GM21526 (cell line): ENCODE measurements at regions not wholly inside any gene's neighbourhood (a gene's known extent, or its start where the extent isn't known, plus 50 kb on each side); places are given as distances from the start of the nearest gene placed in this dataset.
A peak's percentile ranks its signal among the peaks of the same experiment; 100 is the strongest.

ENCODE experiments used
- ATAC-seq: cut with Tn5 transposase; IDR thresholded peaks from one replicate; pipeline ENCODE4 v1.9.1; 2021; ENCODE audit warnings: moderate library complexity; ENCODE audit not compliant: unreplicated experiment, low FRiP score

DNA sequence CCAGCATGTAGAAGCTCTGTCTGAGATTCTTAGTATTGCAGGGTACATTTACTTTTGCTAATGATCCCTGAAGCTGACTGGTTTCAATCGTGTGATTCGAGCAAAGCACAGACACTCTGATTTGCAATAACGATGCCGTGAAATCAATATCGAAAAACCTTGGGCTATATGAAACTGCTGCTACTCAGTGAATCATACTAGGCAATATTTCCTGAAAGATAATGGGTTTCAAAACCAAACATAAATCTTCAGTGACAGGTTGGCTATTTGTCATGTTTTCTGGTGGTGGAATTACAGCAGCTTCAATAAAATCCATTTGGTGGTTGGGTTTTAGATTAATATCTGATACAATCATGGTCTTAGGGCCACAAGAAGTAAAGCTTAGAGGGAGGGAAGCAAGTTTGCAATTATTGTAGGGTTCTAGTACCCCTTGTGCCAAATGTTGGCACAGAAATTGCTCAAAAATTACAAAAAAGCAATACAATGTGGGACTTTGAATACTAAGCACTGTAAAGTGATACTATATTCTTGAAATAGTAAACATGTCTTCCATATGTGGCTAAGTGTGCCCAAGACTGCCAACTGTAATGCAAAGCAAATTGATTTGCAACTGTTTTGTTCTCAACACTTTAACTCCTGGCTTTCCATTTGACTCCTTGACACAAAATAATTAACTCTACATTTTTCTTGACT lies 112.4 kb upstream of the JAZF1 start:
- no peak for ATAC-seq

DNA sequence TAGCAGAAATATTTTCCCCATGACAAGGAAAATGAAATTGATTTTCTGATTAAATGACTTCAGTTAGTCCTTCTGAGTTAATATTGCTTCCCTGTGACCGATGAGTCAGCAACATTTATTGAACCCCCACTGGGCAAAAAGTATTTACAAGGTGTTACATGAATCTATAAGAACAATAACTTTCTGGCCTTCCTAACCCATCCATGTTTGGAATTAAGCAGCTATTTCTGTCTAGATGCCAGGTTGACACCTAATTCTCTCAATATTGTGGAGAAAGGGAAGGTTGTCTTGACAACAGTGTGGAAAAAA lies 112.9 kb upstream of the JAZF1 start:
- ATAC-seq = no peak

DNA sequence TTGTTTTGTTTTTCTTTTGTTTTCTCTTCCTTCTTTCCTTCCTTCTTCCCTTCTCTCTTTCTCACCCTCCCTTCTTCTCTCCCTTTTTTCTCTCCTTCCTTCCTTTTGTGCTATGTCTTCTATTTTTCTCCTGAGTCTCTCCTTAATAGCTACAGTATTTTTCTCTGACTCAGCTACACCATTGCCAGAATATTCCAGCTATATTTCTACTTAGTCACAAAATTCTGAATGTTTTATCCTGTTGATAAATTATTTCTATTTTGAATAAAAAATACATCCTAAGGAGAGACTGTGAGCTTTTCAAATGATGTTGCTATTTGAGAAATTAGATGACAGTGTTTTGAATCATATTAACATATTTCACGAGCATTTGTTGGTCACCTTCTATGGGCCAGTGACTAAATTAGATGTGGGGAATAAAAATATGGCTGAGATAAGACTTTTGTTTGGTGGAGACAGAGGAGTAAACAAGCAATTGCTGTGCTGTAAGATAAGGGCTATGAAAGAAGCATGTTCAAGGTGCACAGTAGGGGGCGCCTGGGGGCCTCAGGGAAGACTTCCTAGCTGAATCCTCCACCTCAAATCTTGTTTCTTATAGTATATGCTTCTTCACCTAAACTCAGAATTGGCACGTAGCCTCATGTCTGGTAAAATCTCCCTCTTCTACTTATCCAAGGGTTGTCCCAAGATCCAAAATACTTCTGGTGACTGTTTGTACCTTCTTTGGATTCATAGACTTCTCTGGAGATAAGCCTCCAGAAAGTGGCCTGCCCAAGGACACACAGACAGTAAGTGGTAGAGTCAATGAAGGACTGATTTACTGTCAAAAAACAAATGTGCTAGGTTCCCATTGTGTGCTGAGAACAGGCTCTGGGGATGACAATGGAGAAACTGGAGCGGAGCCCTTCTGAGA lies 115.5 kb upstream of the CREB5 start:
- ATAC-seq = no peak

DNA sequence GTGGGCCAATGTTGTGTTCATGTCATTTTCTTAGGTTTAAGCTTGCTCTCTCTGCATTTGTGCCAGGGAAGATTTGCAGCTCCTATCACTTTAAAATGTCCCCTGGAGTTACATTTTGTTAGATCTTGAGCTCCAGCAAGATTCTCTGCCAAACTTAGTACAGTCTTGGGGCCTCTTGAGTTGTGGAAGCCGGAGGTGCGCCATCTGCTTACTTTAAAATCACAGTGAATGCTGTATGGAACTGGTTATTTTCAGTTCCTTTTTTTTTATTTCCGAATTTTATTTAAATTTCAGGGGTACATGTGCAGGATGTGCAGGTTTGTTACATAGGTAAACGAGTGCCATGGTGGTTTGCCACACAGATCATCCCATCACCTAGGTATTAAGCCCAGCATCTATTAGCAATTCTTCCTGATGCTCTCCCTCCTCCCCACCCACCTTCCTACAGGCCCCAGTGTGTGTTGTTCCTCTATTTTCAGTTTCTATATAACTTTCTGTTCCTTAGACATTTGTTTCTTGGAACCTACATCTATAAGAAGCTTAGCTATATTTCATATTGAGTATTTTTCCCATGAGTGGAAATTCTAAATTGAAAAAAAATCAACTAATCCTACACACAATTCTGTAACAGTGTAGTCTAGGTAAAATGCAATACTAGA lies 114.4 kb upstream of the CREB5 start:
- ATAC-seq = peak; percentile 56

DNA sequence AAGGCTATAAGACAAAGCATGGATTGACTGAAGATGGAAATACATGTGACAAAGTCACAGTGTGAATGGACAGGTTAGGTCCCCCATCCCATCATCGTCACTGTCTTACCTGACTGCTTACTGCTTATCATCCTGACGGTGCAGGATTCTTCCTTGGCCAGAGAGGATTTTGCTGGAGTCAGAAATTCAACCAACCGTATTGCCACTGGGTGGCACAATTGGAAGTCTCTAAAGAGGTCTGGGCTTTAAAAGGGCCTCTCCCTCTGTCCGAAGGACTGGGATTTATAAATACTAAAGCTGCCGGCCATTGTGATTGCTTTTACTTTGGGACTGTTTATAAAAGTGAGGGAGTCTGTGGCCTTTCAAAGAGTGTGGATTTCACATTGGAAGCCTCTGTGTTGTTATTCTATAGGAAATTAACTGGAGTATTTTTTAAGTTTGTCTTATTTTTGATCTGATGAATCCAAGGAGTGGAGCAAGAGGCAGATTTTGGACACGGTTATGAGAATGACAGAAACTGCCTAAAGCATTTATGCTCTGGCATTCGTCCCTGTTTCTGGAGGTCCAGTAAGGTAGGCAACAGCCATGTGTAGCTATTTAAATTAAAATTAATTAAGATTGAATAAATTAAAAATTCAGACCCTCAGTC lies 113.3 kb upstream of the CREB5 start:
- no peak for ATAC-seq

DNA sequence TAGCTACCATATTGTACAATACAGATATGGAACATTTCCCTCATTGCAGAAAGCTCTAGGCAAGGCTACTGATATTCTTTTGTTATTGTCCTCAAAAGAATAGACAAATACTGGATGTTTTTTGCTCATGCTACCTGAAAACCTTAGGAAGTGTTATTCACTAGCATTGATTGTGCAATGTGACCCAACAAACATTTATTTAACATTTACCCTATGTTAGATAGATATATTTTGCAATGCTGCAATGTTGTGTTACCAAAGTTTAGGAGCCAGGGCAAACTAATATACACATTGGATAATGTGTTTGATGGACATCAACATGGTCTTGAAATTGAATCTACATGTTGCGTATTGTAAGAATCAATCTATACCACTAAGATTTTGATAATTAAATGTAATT lies 112.8 kb upstream of the CREB5 start:
- no peak for ATAC-seq

DNA sequence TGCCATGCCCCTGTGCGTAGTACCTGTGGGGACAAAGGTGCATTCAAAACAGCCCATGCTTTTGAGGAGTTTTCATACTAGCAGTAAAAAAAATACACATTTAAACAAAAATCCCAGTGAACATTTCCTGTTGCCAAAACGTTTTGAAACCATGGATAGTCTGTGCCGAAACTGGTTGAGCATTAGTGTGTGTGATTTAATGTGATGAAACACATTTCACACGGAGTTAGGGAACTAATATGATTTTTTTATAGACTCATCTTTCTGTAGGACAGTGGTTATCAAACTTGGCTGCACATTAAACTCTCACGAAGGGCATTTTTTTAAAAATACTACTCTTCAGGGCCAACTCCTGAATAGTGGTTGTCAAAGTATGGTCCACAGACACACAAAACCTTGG lies 111.8 kb upstream of the CREB5 start:
- no peak for ATAC-seq

DNA sequence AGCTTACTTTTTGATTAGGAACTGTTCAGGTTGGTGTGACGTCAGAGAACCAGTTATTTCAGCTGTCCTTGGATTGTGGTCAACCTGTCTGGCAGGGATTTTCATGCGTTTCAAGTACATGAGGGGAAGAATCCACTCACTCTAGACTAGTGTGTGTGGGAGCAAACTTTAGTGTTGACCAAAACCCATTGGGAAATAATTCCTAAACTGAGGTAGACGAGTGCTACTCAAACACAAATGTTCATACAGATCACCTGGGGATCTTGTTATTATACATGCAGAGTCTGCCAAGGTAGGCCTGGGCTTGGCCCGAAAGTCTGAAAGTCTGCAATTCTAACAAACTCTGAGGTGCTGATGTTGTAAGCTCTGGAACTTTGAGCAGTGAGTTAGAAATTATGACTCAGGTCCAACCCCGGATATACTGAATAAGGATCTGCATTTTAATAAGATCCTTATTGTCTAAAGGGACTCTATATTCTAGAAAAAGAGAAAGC lies 111.1 kb upstream of the CREB5 start:
- ATAC-seq = no peak

DNA sequence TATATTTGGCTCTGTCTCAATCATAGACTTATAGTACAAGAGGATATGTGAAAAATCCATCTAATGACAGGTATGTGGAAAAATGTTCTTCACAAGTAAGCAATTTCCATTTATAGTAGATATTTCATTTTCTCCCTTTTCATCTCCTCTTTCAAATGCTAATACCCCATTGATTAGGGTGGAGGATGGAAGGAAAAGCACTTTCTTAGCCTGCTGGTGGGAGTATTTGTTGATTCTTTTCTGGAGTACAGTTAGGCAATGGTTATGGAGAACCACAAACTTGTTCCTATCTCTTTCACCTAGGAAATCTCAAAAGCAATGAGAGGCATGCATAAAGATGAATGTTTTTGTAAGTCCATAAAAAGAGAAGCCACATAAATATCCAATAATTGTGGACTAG lies 108.0 kb upstream of the CREB5 start:
- no peak for ATAC-seq

DNA sequence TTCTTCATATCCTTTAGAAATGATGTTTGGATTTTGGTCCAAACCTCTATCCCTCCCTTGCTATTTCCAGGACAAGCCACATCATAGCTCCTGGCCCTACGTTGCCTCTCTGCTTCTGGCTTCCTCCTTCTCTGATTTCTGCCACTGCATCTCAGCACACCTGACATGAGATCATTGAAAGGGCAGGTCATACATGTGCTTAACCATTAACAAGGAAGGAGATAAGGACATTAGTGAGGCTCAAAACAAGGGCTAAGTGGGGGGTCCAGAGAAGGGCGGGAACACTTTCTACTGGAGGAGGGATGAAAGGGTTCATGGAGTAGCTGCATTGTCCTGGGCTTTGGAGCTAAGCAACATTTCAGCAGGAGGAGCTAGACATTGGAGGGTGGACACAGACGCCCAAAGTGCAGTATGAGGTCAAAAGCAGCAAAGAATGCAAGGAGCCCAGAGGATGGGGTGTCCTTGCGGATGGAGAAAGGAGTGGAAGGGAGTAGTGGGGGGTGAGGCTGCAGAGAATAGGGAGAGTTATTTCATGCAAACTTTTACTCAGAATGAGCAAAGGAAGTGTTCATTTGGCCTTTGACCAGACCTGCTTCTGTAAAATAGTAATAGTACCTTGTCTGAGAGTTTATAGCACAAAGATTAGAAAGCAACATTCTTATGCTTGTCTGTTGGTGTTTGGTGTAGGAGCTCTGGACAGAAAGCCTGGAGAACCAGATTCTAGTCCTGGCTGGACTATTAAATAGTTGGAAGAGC lies 102.4 kb upstream of the CREB5 start:
- ATAC-seq = no peak

DNA sequence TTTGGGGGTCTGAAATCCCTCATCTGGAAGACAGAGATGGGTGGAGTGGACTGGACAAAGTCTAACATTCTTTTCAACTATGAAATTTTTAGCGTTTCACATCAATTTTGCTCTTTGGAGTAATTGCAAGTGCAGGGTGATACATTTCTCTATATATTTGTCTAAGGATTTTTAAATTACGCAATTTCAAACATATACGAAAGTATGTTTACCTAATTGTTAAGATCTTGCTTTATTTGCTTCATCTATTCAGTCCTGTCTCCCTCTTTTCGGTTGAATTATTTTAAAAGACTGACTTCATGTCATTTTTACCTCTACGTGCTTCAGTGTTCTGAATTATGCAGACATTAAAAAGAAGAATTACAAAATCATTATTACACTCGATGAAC lies 101.9 kb upstream of the CREB5 start:
- no peak for ATAC-seq

DNA sequence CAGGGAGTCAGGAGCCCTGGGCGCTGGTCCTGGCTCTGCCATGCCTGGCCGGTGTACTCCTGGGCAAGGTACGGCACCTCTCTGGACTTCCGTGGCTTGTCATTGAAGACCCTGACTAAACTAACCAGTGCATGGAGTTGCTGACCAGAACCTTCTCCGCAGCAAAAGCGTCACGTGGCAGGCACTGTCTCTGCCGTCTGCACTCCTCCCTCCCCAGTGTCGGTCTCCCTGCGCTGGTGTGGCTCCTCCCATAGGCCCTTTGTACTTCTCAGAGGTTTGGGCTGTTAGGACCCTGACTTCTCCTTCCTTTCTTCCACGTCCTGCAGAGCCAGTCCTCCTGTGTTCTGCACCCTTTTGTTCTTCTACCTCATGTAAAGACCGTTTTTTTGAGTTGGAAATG lies 100.6 kb upstream of the CREB5 start:
- ATAC-seq = no peak

DNA sequence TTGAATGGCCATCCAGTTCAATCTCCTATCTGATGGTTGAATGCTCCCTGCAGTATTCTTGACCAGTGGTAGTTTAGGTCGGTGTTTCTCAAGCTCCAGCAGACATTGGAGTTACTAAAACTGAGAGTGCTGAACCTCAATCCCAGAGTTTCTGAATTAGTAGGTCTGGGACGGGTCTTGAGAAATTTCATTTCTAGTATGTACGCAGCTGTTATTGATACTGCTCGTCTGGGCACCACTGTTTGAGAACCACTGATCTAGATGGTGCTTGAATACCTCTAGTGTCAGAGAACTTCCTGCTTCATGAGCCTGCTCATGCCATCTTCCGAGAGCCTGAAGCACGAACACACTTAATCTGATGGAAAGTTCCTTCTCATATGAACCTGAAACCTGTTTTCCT lies 99.4 kb upstream of the CREB5 start:
- no peak for ATAC-seq

DNA sequence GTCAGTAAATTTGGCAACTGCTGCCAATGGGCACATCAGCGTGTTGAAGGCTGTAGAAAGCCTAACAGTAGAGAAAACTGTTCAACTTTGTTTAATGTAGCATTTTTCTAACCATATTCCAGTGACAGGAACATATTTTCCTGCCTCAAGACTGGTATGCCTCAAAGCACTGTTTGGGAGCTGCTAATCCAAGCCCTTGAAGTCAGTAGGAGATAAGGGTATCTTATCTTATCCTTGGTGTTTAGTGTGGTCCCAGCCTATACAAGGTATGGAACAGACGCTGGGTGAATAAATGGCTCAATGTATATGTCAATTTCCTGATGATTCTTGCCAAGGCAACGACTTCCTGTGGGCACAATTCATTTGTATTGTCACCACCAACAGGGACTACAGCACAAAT lies 97.5 kb upstream of the CREB5 start:
- ATAC-seq = no peak

DNA sequence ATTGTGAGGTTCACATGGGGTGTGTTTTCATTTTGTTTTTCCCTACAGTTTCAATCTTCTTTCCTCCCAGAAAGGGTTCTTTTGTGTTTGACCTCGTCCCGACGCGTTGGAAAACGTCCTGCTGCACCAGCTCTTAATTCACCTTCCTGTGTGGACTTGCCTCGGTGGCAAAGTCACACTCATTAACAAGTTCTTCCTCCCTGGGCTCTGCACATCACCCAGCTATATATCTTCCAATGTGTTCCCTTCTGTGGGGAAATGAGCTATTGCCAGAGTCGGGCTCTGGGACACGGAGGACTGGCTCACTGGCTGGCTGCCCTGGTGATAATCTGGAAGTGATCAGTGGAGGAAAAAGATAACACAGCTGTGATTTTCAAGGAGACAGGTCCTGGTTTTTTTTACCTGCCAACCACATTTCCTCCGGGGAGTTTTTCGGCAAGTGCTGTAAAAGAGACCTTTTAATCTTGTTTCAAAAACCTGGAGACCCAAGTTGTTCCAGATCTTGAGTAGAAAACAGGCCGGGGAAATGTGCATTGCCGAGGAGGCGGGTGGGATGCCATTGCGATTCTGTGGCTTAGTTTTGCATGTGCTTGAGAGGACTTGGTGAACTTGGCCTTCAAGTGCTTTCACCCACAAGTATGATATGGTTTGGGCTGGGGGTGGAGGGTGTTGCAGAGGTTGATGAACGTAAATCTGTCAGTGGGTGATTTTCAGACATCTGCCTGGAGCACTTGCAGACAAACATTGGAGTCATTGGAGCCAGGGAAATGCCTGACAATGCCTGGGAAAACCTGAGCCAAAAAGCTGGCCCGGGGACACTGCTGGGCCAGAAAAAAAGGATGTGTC lies 96.5 kb upstream of the CREB5 start:
- no peak for ATAC-seq

DNA sequence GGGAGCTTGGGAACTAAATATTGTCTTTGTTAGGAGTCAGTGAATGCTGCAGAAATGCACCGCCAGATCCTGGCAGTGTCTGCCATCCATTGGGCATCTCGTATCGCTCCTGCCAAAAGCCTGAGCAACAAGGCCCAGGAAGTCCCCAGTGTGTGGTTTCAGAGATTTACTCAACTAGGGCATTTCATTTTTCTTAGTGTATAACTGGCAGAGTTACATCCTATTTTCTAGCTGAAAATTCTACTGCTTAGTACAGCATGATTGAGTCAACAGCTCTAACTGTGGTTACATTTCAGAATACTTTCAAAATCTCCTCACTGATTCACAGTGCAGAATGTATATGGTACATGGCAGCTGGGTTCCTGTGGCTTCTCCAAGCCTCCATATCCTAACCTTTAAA lies 95.8 kb upstream of the CREB5 start:
- no peak for ATAC-seq

DNA sequence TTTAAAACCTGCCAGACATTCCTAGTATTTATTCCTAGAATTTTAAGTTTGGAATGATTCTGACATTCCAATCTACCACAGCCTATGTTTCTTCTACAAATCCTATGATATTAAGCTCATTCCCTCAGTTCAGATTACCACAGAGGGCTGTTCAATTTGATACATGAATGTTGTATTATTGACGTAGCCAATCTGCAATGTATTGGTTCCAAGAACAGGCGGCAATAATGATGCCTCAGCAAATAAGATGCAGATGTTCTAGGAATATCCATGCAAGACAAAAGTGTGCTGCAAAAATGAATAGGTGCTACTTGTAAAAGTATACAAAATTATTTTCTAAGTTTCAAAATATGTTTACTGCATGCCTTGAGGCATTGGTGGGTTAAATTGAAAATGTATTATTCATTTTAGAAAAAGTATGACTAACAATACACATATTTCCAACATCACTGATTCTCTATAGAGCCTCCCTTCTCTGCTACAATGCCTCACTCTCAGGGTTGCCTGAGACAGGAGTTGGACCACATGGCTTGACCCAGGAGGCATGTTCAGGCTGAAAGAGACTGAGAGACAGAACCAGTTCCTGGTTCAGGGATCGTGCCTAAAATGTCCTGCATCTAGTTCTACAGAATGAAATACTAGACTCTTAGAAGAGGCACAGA lies 94.1 kb upstream of the CREB5 start:
- ATAC-seq = no peak

DNA sequence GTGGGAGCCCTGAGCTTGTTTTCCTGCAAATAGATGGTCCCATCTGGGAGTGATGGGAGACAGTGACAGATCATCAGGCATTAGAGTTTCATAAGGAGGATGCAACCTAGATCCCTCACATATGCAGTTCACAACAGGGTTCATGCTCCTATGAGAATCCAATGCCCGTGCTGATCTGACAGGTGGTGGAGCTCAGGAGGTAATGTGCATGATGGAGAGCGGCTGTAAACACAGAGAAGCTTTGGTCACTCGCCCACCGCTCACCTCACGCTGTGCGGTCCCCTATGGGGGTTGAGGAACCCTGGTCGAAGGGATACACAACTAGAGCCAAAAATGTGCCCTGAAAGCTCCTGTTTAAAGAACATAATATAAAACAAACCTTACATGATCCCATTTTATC lies 88.5 kb upstream of the CREB5 start:
- ATAC-seq = no peak

DNA sequence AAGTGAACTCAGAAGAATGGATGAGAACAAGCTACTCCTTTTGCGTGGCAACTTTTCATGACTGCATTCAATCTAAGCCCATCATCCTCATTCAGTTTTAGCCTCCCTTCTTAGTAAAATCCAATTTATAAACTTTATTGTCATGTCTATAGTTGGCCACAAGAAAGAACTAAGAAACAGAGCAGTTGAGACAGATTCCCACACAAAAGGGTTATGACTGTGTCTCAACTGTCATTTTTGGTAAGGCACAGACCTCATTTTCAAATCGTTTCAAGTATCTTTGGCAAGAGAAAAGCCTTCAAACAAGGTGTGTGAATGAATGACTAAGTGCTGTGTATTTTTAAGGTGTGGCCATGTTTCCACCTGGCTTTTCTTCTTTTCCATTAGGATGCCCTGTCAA lies 84.2 kb upstream of the CREB5 start:
- no peak for ATAC-seq
